ENCODE measurements at regions not wholly inside any gene's neighbourhood (a gene's known extent, or its start where the extent isn't known, plus 50 kb on each side); places are given as distances from the start of the nearest gene placed in this dataset.

- no peak for TF ChIP-seq POLR2AphosphoS5 (IDR thresholded peaks at IDR 0.05; ENCODE audit: low read depth)
- TF ChIP-seq, protein P1, sequence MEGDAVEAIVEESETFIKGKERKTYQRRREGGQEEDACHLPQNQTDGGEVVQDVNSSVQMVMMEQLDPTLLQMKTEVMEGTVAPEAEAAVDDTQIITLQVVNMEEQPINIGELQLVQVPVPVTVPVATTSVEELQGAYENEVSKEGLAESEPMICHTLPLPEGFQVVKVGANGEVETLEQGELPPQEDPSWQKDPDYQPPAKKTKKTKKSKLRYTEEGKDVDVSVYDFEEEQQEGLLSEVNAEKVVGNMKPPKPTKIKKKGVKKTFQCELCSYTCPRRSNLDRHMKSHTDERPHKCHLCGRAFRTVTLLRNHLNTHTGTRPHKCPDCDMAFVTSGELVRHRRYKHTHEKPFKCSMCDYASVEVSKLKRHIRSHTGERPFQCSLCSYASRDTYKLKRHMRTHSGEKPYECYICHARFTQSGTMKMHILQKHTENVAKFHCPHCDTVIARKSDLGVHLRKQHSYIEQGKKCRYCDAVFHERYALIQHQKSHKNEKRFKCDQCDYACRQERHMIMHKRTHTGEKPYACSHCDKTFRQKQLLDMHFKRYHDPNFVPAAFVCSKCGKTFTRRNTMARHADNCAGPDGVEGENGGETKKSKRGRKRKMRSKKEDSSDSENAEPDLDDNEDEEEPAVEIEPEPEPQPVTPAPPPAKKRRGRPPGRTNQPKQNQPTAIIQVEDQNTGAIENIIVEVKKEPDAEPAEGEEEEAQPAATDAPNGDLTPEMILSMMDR (conservative IDR thresholded peaks at IDR 0.05; ENCODE audit: low read depth in 2 of 2): no peak
- no peak for TF ChIP-seq EZH2phosphoT487 (IDR thresholded peaks at IDR 0.05; ENCODE audit: unreplicated experiment)
- TF ChIP-seq, protein P2, sequence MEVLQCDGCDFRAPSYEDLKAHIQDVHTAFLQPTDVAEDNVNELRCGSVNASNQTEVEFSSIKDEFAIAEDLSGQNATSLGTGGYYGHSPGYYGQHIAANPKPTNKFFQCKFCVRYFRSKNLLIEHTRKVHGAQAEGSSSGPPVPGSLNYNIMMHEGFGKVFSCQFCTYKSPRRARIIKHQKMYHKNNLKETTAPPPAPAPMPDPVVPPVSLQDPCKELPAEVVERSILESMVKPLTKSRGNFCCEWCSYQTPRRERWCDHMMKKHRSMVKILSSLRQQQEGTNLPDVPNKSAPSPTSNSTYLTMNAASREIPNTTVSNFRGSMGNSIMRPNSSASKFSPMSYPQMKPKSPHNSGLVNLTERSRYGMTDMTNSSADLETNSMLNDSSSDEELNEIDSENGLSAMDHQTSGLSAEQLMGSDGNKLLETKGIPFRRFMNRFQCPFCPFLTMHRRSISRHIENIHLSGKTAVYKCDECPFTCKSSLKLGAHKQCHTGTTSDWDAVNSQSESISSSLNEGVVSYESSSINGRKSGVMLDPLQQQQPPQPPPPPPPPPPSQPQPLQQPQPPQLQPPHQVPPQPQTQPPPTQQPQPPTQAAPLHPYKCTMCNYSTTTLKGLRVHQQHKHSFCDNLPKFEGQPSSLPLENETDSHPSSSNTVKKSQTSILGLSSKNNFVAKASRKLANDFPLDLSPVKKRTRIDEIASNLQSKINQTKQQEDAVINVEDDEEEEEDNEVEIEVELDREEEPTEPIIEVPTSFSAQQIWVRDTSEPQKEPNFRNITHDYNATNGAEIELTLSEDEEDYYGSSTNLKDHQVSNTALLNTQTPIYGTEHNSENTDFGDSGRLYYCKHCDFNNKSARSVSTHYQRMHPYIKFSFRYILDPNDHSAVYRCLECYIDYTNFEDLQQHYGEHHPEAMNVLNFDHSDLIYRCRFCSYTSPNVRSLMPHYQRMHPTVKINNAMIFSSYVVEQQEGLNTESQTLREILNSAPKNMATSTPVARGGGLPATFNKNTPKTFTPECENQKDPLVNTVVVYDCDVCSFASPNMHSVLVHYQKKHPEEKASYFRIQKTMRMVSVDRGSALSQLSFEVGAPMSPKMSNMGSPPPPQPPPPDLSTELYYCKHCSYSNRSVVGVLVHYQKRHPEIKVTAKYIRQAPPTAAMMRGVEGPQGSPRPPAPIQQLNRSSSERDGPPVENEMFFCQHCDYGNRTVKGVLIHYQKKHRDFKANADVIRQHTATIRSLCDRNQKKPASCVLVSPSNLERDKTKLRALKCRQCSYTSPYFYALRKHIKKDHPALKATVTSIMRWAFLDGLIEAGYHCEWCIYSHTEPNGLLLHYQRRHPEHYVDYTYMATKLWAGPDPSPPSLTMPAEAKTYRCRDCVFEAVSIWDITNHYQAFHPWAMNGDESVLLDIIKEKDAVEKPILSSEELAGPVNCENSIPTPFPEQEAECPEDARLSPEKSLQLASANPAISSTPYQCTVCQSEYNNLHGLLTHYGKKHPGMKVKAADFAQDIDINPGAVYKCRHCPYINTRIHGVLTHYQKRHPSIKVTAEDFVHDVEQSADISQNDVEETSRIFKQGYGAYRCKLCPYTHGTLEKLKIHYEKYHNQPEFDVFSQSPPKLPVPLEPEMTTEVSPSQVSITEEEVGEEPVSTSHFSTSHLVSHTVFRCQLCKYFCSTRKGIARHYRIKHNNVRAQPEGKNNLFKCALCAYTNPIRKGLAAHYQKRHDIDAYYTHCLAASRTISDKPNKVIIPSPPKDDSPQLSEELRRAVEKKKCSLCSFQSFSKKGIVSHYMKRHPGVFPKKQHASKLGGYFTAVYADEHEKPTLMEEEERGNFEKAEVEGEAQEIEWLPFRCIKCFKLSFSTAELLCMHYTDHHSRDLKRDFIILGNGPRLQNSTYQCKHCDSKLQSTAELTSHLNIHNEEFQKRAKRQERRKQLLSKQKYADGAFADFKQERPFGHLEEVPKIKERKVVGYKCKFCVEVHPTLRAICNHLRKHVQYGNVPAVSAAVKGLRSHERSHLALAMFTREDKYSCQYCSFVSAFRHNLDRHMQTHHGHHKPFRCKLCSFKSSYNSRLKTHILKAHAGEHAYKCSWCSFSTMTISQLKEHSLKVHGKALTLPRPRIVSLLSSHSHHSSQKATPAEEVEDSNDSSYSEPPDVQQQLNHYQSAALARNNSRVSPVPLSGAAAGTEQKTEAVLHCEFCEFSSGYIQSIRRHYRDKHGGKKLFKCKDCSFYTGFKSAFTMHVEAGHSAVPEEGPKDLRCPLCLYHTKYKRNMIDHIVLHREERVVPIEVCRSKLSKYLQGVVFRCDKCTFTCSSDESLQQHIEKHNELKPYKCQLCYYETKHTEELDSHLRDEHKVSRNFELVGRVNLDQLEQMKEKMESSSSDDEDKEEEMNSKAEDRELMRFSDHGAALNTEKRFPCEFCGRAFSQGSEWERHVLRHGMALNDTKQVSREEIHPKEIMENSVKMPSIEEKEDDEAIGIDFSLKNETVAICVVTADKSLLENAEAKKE (CRISPR knock-in tag; IDR thresholded peaks at IDR 0.05): no peak
- no peak for TF ChIP-seq EZH2 (IDR thresholded peaks at IDR 0.05; ENCODE audit: low read depth, unreplicated experiment)
- TF ChIP-seq, protein P3, sequence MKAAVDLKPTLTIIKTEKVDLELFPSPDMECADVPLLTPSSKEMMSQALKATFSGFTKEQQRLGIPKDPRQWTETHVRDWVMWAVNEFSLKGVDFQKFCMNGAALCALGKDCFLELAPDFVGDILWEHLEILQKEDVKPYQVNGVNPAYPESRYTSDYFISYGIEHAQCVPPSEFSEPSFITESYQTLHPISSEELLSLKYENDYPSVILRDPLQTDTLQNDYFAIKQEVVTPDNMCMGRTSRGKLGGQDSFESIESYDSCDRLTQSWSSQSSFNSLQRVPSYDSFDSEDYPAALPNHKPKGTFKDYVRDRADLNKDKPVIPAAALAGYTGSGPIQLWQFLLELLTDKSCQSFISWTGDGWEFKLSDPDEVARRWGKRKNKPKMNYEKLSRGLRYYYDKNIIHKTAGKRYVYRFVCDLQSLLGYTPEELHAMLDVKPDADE (IDR thresholded peaks at IDR 0.05): no peak
- no peak for TF ChIP-seq REST (IDR thresholded peaks at IDR 0.05; ENCODE audit: unreplicated experiment)
- TF ChIP-seq NANOG (IDR thresholded peaks at IDR 0.05; ENCODE audit: borderline replicate concordance): no peak
- no peak for TF ChIP-seq CREB1 (CRISPR knock-in tag; IDR thresholded peaks at IDR 0.05; ENCODE audit: low read depth)
- no peak for TF ChIP-seq STAT1 (IDR thresholded peaks at IDR 0.05; ENCODE audit: unreplicated experiment)
- no peak for TF ChIP-seq JUNB (IDR thresholded peaks at IDR 0.05; ENCODE audit: unreplicated experiment)
- no peak for TF ChIP-seq ZNF114 (CRISPR knock-in tag; IDR thresholded peaks at IDR 0.05)
These were observed 1237.2 kb downstream of the PLA2G4A start for GRCh38 chr1:188065917-188066316.

Measured in GM23338 (cell line).